AG04449 (cell line): ENCODE measurements at regions not wholly inside any gene's neighbourhood (a gene's known extent, or its start where the extent isn't known, plus 50 kb on each side); places are given as distances from the start of the nearest gene placed in this dataset.

ENCODE experiments used
- CTCF ChIA-PET: fragments of 350-600 bp; formaldehyde crosslinking; extraction: SDS; loops from one replicate; lab custom pipeline; 2021; ENCODE audit warnings: antibody characterized with exemption; lab: Yijun Ruan, JAX
- POLR2A ChIA-PET: fragments of 400-600, 350-600 bp; formaldehyde crosslinking; extraction: SDS; loops from one replicate; lab custom pipeline; 2020; ENCODE audit warnings: antibody characterized with exemption, inconsistent platforms; lab: Yijun Ruan, JAX
- DNase-seq: peaks from one replicate; pipeline ENCODE4 v3.0.0-alpha.2; 2010; ENCODE audit warnings: low read depth, low spot score
- H3K4me3 ChIP-seq: 2 replicates; pipeline ENCODE4 v1.5.1; 2011; ENCODE audit warnings: low read depth, mild to moderate bottlenecking, control low read depth, low read length
- TF ChIP-seq, protein P1 (sequence below): IDR thresholded peaks from one replicate; pipeline ENCODE4 v1.5.1; 2011; ENCODE audit warnings: mild to moderate bottlenecking, moderate library complexity, low read length, control low read depth, inconsistent platforms; ENCODE audit not compliant: insufficient read depth; ENCODE audit errors: missing control alignments

DNA sequence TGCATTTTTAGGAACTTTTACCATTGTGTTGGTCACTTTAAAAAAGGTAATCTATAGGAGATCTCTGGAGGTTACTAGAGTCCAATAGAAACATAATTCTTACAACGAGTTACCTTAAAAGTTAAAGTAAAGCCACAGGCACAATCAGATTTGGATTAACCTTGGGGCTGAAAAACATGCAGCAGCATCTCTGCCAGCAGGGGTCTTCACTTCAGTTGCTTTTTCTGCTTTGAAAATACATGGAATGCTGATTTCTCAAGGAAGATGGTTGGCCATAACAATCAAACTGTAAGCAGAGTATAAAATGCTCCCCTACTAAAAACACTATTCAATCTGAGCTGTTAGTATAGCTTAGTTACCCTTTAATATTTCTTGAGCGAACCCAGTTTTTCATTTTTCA, 1072.3 kb upstream of the PCDH10 start:
- TF ChIP-seq, protein P1, sequence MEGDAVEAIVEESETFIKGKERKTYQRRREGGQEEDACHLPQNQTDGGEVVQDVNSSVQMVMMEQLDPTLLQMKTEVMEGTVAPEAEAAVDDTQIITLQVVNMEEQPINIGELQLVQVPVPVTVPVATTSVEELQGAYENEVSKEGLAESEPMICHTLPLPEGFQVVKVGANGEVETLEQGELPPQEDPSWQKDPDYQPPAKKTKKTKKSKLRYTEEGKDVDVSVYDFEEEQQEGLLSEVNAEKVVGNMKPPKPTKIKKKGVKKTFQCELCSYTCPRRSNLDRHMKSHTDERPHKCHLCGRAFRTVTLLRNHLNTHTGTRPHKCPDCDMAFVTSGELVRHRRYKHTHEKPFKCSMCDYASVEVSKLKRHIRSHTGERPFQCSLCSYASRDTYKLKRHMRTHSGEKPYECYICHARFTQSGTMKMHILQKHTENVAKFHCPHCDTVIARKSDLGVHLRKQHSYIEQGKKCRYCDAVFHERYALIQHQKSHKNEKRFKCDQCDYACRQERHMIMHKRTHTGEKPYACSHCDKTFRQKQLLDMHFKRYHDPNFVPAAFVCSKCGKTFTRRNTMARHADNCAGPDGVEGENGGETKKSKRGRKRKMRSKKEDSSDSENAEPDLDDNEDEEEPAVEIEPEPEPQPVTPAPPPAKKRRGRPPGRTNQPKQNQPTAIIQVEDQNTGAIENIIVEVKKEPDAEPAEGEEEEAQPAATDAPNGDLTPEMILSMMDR, result no peak
- CTCF ChIA-PET, result no interaction called here
- no peak for DNase-seq
- H3K4me3 ChIP-seq, result no peak overlapping the region
- POLR2A ChIA-PET, result no interaction called here

DNA sequence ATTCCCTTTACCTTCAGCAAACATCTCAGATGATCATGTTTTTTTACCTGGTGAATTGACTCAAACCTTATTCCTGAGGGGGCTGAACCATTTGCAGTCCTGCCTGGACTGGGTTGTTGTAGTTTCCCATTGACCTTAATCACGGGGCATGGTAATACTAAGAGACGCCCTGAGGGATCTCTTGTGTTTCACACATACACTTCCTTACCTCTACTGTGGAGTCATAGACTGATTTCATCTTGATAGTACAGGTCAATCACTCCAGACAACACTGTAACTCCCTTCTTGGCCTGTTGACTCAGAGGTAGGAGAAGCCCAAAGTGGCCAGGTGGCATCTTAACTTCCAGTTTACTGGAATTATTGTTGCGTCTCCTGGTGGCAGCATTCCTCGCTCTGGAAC, 1064.0 kb upstream of the PCDH10 start:
- H3K4me3 ChIP-seq, result no peak overlapping the region
- no peak for DNase-seq
- TF ChIP-seq, protein P1, result no peak
- POLR2A ChIA-PET, result no interaction called here
- CTCF ChIA-PET, result no interaction called here

DNA sequence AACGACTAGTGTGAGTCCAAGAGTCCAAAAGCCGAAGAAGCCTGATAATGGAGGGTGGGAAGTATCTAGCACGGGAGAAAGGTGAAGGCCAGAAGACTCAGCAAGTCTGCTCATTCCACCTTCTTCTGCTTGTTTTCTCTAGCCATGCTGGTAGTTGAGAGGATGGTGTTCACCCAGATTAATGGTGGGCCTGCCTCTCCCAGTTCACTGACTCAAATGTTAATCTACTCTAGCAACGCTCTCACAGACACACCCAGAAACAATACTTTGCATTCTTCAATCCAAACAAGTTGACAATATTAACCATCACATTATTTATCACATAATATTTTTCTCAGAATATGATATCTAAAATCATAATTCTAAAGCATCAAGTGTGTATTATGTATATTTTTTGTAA, 1055.1 kb upstream of the PCDH10 start:
- no peak overlapping the region for H3K4me3 ChIP-seq
- no peak for DNase-seq
- POLR2A ChIA-PET, result no interaction called here
- CTCF ChIA-PET, result no interaction called here
- TF ChIP-seq, protein P1, result no peak

DNA sequence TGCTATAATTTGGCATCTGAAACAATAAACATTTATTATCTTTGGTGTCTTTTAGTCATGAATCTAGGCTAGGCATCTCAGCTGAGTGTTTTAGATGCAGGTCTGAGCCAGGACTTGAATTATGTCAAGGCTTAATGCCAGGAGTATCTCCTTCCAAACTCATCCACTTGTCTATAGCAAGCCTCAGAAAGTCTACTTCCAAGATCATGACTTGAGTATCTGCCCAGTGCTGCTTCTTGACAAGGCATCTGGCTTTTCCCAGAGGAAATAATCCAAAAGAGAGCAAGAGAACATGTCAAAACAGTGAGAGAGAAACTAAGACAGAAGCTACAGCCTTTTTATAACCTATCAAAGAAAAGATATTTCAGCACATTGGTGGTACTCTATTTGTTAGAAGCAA, 1052.1 kb upstream of the PCDH10 start:
- no peak for DNase-seq
- CTCF ChIA-PET, result no interaction called here
- H3K4me3 ChIP-seq, result no peak overlapping the region
- TF ChIP-seq, protein P1, result no peak
- POLR2A ChIA-PET, result no interaction called here

DNA sequence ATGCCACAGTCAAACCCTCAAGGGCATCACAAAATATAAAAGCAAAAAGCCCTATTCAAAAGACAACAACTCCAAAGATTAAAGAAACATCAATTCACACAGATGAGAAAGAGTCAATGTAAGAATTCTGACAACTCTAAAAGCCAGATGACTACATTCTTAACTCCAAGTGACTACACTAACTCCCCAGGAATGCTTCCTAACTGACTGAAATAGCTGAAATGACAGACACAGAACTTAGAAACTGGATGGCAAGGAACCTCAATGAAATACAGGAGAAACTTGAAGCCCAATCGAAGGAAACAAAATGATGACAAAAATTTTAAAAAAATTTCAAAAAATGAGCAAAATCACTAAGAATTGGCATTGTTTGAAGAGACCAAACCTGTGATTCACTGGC, 1047.6 kb upstream of the PCDH10 start:
- DNase-seq, result peak; percentile 42
- CTCF ChIA-PET, result no interaction called here
- POLR2A ChIA-PET, result no interaction called here
- TF ChIP-seq, protein P1, result no peak
- no peak overlapping the region for H3K4me3 ChIP-seq

DNA sequence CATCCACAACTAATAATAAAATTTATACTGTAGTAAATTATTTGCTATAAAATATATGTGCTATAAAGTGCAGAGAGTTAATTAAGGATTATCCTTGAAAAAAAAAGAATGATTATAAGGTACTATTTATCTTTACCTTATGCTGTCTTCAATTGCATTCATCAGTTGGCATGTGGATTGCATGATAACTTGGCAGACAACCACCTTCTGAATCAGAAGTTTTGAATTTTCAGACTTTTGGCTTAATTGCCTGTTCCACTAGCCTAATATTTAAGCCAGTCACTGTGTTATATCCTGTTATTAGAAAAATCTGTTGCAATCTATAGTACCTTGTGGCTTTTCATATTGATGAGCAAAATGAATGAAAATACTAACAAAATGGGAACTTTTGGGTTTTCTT, 1040.3 kb upstream of the PCDH10 start:
- POLR2A ChIA-PET, result no interaction called here
- DNase-seq, result no peak

More for the DNA sequence above, 1040.3 kb upstream of the PCDH10 start:
- TF ChIP-seq, protein P1, result no peak
- CTCF ChIA-PET, result no interaction called here
- no peak overlapping the region for H3K4me3 ChIP-seq
